ENCODE measurements at regions not wholly inside any gene's neighbourhood (a gene's known extent, or its start where the extent isn't known, plus 50 kb on each side); places are given as distances from the start of the nearest gene placed in this dataset.

DNA sequence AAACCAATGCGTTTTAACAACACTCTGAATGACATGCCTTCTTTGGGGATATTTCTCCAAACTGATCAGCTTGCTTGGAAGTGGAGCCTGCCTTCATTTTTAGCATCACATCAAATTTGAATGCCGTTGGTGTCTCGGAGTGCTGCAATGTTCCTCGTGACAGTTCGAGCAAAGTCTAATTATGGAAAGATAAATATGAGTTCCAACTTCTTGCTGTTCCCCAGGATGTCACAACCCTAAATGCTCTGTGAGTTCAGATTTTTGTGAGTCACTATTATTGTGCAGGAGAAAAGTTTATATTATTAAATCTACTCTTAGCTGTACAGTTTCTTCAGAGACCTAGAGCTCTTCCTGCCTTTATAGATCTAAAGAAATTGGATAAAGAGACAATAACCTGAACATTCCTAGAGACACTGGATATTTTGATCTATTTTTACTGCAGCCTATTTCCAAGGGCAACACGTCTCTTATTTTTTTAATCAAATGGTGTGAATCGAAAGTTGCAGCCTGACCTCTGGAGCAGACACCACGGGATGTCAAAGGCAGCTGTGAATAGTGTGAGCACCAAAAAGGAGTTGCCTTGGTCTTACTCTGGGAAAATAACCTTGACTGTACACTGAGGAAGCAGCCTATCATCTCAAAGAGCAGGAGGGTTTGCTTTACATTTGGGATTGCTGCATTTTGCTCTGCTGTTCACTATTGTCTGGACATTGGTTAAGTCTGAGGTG, 330.1 kb downstream of the TDRD15 start:
- no peak overlapping the region for H3K4me3 ChIP-seq
- no peak overlapping the region for H3K27ac ChIP-seq
- no peaks in the 10 kb centered on the region for H3K27me3 ChIP-seq
- H3K27me3 Mint-ChIP-seq (ENCODE audit: insufficient read depth, low read depth), result peaks cover 5% of the 10 kb centered on the region
- peaks cover 6% of the 10 kb centered on the region for H3K36me3 ChIP-seq
- peaks cover 17% of the 10 kb centered on the region for H3K4me1 ChIP-seq
- H3F3A ChIP-seq (ENCODE audit: low read depth), result peaks cover 8% of the 10 kb centered on the region
- peaks cover 9% of the 10 kb centered on the region for H3K4me1 Mint-ChIP-seq
- peaks cover 9% of the 10 kb centered on the region for H3K9me3 ChIP-seq (ENCODE audit: low read depth)
- no peak overlapping the region for H3K4me2 ChIP-seq
- no peak for DNase-seq (ENCODE audit: low spot score)
- no peaks in the 10 kb centered on the region for H3K36me3 Mint-ChIP-seq
- H3K4me3 Mint-ChIP-seq, result no peak overlapping the region
- no peak overlapping the region for H2AFZ ChIP-seq (replicated peaks)
- TF ChIP-seq EZH2phosphoT487 (IDR thresholded peaks at IDR 0.05), result no peak
- TF ChIP-seq EZH2 (IDR thresholded peaks at IDR 0.05), result no peak
- TF ChIP-seq CTCF (IDR thresholded peaks at IDR 0.05), result no peak
- no peaks in the 10 kb centered on the region for H3K79me2 ChIP-seq (ENCODE audit: low read depth)
- H3K9me3 Mint-ChIP-seq, result peaks cover 7% of the 10 kb centered on the region
- no peaks in the 10 kb centered on the region for H4K20me1 ChIP-seq (ENCODE audit: low read depth)
- H3K9ac ChIP-seq, result no peak overlapping the region
- no peak overlapping the region for H3K27ac Mint-ChIP-seq

GRCh38 chr2:21454839-21455238, 331.1 kb downstream of the TDRD15 start:
- H3K36me3 Mint-ChIP-seq, result no peaks in the 10 kb centered on the region
- H3F3A ChIP-seq (ENCODE audit: low read depth), result peaks cover 8% of the 10 kb centered on the region
- H3K9me3 ChIP-seq (ENCODE audit: low read depth), result peaks cover 18% of the 10 kb centered on the region
- peaks cover 3% of the 10 kb centered on the region for H3K27me3 ChIP-seq
- H3K27me3 Mint-ChIP-seq (ENCODE audit: insufficient read depth, low read depth), result peaks cover 5% of the 10 kb centered on the region
- H3K4me1 Mint-ChIP-seq, result peaks cover 9% of the 10 kb centered on the region
- no peak overlapping the region for H3K4me2 ChIP-seq
- H3K9me3 Mint-ChIP-seq, result peaks cover 9% of the 10 kb centered on the region
- no peaks in the 10 kb centered on the region for H3K79me2 ChIP-seq (ENCODE audit: low read depth)
- no peak overlapping the region for H3K27ac Mint-ChIP-seq
- no peak overlapping the region for H3K9ac ChIP-seq
- no peak overlapping the region for H3K4me3 Mint-ChIP-seq
- H3K36me3 ChIP-seq, result peaks cover 6% of the 10 kb centered on the region
- no peak overlapping the region for H3K27ac ChIP-seq
- H3K4me3 ChIP-seq, result no peak overlapping the region
- TF ChIP-seq CTCF (IDR thresholded peaks at IDR 0.05) (no peak), EZH2 (IDR thresholded peaks at IDR 0.05) (no peak)
- no peak for DNase-seq (ENCODE audit: low spot score)
- H3K4me1 ChIP-seq, result peaks cover 17% of the 10 kb centered on the region
- no peak overlapping the region for H2AFZ ChIP-seq (replicated peaks)
- H4K20me1 ChIP-seq (ENCODE audit: low read depth), result no peaks in the 10 kb centered on the region

DNA sequence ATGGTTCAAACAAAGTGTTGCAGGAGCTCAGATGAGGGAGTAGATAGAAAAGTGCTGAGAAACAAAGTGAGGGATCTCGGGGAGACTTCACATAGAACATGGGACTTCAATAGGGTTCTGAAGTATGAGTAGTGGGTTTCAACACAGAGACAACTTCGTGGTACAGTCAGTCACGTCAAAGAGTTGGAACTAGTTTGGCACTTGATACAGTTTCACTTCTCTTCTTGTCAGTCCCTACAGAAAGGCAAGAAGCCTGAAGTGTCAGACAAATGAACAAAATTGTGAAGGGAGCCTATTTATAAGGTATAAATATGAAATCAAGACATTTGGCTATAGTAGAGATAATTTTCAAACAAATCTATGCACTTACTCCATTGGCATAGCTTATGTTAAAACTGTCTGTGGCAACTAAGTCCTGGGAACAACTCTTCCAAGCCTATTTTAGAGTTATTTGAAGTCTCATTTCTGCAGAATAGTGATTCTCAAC, 338.0 kb downstream of the TDRD15 start:
- no peak overlapping the region for H3K27ac ChIP-seq
- peaks cover 3% of the 10 kb centered on the region for H3K27me3 ChIP-seq
- H2AFZ ChIP-seq (replicated peaks), result no peak overlapping the region
- no peak overlapping the region for H3K4me3 ChIP-seq
- Mint-ChIP-seq H3K27me3 (ENCODE audit: insufficient read depth, low read depth) (peaks cover 3% of the 10 kb centered on the region), H3K36me3 (no peaks in the 10 kb centered on the region), H3K9me3 (peaks cover 9% of the 10 kb centered on the region), H3K4me3 (no peak overlapping the region), H3K4me1 (peaks cover 8% of the 10 kb centered on the region), H3K27ac (no peak overlapping the region)
- no peaks in the 10 kb centered on the region for H3F3A ChIP-seq (ENCODE audit: low read depth)
- no peak overlapping the region for H3K9ac ChIP-seq
- H3K79me2 ChIP-seq (ENCODE audit: low read depth), result no peaks in the 10 kb centered on the region
- H4K20me1 ChIP-seq (ENCODE audit: low read depth), result no peaks in the 10 kb centered on the region
- H3K9me3 ChIP-seq (ENCODE audit: low read depth), result peaks cover 19% of the 10 kb centered on the region
- no peaks in the 10 kb centered on the region for H3K4me1 ChIP-seq
- H3K4me2 ChIP-seq, result no peak overlapping the region
- DNase-seq (ENCODE audit: low spot score), result no peak
- peaks cover 6% of the 10 kb centered on the region for H3K36me3 ChIP-seq
- TF ChIP-seq EZH2phosphoT487 (IDR thresholded peaks at IDR 0.05) (no peak), EZH2 (IDR thresholded peaks at IDR 0.05) (no peak), CTCF (IDR thresholded peaks at IDR 0.05) (no peak)
